Pons (tissue), 1 donor: ENCODE measurements at regions not wholly inside any gene's neighbourhood (a gene's known extent, or its start where the extent isn't known, plus 50 kb on each side); places are given as distances from the start of the nearest gene placed in this dataset.
A peak's percentile ranks its signal among the peaks of the same experiment; 100 is the strongest.
"Not testable (repeated sequence)": the region's sequence is repeated elsewhere in the genome, so short reads cannot be mapped to it uniquely, and the experiment has no call there.

ENCODE experiments used
- DNase-seq: peaks from one replicate; pipeline ENCODE4 v3.0.0-alpha.2; 2016; ENCODE audit warnings: low spot score

DNA sequence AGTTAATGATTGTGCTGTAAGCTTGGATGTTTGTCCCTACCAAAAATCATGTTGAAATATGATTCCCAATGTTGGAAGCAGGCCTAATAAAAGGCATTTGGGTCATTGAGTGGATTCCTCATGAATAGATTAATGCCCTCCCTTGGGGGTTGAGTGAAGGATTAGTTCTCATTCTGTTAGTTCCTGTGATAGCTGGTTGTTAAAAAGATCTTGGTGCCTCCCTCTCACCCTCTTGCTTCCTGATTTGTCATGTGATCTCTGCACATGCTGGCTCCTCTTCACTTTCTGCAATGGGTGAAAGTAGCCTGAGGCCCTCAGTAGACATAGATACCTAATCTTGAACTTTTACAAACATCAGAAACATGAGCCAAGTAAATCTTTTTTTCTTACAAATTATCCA, 115.6 kb upstream of the HCRTR2 start:
- DNase-seq = no peak

DNA sequence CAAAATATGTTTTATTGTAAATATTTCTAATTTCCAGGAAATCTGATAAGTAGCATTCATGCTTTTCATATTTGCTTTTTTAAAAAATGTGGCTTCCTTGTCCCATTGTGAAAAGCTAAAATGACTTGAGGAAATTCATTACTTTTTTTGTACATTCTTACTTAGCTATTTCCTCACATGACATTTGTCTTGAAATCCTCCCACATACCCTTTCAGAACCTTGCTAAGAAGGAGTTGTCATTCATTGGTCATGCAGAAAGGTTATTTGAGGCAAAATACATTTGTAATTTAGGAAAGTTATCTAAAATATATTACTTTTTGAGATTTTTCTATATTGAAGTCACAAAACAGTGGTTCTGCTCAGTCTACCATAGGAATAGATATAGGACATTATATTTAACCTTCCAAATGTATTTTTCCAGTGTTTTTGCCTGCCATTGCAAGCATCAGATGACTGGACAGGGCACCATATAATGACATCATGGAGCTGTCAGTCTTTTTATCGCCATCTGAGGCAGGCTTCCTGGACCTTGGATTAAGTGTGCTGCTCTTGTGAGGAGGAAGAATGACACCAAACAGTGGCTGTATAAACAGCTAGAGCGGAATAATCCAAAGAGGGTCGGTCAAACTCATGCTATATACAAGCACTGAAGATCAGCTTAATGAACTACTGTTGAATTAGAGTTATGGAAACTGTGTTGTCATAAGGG, 109.4 kb upstream of the HCRTR2 start:
- no peak for DNase-seq

- peak; percentile 59 for DNase-seq
Measured at GRCh38 chr6:55069132-55069781, 105.1 kb upstream of the HCRTR2 start.

GRCh38 chr6:55082021-55082420, 92.3 kb upstream of the HCRTR2 start:
- DNase-seq = no peak

GRCh38 chr6:55088011-55088410, 86.3 kb upstream of the HCRTR2 start:
- DNase-seq = not testable (repeated sequence)

- no peak for DNase-seq
Measured at GRCh38 chr6:55088902-55089301, 85.4 kb upstream of the HCRTR2 start.

GRCh38 chr6:55089325-55089724, 85.0 kb upstream of the HCRTR2 start:
- DNase-seq = no peak

DNA sequence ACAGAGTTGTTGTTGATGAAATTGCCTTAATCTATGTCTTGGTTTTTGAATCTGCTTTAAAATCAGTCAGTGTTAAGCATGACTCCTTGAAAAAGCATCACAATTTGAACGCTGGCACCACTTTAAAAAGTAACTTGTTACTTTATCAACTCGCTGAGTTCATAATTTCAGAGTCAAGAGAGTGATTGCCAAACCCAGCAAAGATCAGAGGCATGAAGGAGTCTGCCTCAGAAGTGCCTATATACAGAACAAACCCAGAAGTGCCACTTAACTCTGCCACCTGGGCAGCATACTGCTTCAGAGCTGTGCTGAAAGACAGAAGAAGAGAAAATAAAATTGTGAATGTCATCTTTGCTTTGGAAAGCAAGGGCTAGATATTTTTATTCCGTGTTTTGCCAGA, 73.6 kb upstream of the HCRTR2 start:
- no peak for DNase-seq

DNA sequence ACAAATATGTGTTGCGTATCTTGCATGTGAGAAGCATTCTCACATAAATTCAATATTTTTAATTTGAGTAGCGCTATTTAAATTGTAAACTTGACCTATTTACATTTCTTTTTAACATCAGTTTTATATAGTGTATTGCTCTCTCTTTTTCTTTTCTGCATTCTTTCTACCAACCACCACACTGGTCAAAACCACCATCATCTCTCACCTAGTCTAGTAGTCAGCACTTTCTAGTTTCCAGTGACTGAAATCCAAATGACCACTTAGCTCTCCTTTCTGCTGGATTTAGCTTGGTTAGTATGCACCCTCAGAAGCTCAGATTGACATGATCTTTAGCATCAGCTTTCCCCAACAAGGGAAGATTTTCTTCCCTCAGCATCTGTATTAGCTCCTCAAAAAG, 73.2 kb upstream of the HCRTR2 start:
- no peak for DNase-seq

- DNase-seq = no peak
Measured at GRCh38 chr6:55108134-55109130, 65.9 kb upstream of the HCRTR2 start.

- no peak for DNase-seq
Measured at GRCh38 chr6:55117267-55117666, 57.0 kb upstream of the HCRTR2 start.

DNA sequence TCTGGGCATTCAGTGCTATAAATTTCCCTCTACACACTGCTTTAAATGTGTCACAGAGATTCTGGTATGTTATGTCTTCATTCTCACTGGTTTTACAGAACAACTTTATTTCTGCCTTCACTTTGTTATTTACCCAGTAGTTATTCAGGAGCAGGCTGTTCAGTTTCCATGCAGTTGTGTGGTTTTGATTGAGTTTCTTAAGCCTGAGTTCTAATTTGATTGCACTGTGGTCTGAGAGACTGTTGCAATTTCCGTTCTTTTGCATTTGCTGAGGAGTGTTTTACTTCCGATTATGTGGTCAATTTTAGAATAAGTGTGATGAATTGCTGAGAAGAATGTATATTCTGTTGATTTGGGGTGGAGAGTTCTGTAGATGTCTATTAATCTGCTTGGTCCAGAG, 50.1 kb upstream of the HCRTR2 start:
- not testable (repeated sequence) for DNase-seq
